ENCODE measurements at regions not wholly inside any gene's neighbourhood (a gene's known extent, or its start where the extent isn't known, plus 50 kb on each side); places are given as distances from the start of the nearest gene placed in this dataset.

DNA sequence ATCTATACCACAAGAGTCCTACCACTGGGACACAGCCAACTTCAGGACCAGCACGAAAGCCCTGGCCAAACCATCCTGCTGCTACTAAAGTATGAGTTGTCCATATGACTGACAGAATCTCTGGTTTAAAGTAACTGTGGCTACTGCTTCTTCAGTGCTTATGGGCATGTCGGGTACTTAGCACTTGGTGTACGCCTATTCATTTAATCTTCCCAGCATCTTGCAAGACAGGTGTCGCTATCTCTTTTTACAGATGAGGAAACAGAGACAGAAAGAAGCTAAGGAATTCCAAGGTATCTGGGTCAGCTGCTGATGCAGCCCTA lies 203.4 kb upstream of the ID2 start:
- Histone ChIP-seq H3K4ac (ENCODE audit: low read depth, low read length) (no peak overlapping the region), H4K91ac (ENCODE audit: insufficient read length, low read depth, low read length) (no peak overlapping the region), H3K23me2 (ENCODE audit: insufficient read length, low read depth, low read length, poor library complexity, severe bottlenecking) (no peaks in the 10 kb centered on the region), H2BK15ac (ENCODE audit: low read depth, low read length) (no peak overlapping the region), H3K4me2 (ENCODE audit: insufficient read depth, insufficient read length, low read length) (no peak overlapping the region), H4K20me1 (ENCODE audit: control insufficient read depth, insufficient read depth, insufficient read length) (no peaks in the 10 kb centered on the region), H3K79me2 (ENCODE audit: insufficient read depth, low read length) (no peaks in the 10 kb centered on the region), H3K18ac (ENCODE audit: insufficient read length, low read depth, low read length) (no peak overlapping the region), H3K14ac (ENCODE audit: insufficient read depth, low read length) (no peak overlapping the region), H3K4me1 (ENCODE audit: insufficient read depth, low read length) (no peaks in the 10 kb centered on the region), H3K27me3 (ENCODE audit: insufficient read depth, low read length) (no peaks in the 10 kb centered on the region), H3K79me1 (ENCODE audit: insufficient read depth, low read depth, low read length, poor library complexity, severe bottlenecking) (no peaks in the 10 kb centered on the region), H2BK20ac (ENCODE audit: low read depth, low read length, poor library complexity, severe bottlenecking) (no peak overlapping the region), H2AFZ (ENCODE audit: low read length) (no peak overlapping the region), H3K9me3 (ENCODE audit: control insufficient read depth, low read depth, low read length) (no peaks in the 10 kb centered on the region), H2BK12ac (ENCODE audit: insufficient read length, low read depth, low read length) (no peak overlapping the region), H3K56ac (ENCODE audit: insufficient read length, low read depth, low read length) (no peak overlapping the region), H2BK120ac (ENCODE audit: low read depth, low read length, poor library complexity, severe bottlenecking) (no peak overlapping the region), H2AK5ac (ENCODE audit: insufficient read length, low read length) (no peak overlapping the region), H3T11ph (ENCODE audit: low read length) (no peak overlapping the region), H3K9ac (ENCODE audit: extremely low read depth, insufficient read length, low read length) (no peak overlapping the region), H3K23ac (ENCODE audit: insufficient read length, low read depth, low read length) (no peak overlapping the region), H2BK5ac (ENCODE audit: insufficient read length, low read length) (no peak overlapping the region), H4K8ac (replicated peaks; ENCODE audit: insufficient read length, low read depth, low read length) (no peak overlapping the region), H4K5ac (ENCODE audit: insufficient read length, low read depth, low read length) (no peak overlapping the region), H3K27ac (ENCODE audit: insufficient read length, low read depth, low read length) (no peak overlapping the region)
- peaks cover 1% of the 10 kb centered on the region; the same call in 1 of the 2 replicates for H3K27me3 Mint-ChIP-seq (ENCODE audit: low read depth)
- no peaks in the 10 kb centered on the region for H3K36me3 Mint-ChIP-seq (ENCODE audit: insufficient read depth in 1 of 3, low read depth in 3 of 3)
- peaks cover 6 to 8% of the 10 kb centered on the region in 2 experiments; a peak in 3 of 4 replicates for H3K4me1 Mint-ChIP-seq
- H3K4me3 Mint-ChIP-seq, result no peak overlapping the region
- TF ChIP-seq, protein P1, sequence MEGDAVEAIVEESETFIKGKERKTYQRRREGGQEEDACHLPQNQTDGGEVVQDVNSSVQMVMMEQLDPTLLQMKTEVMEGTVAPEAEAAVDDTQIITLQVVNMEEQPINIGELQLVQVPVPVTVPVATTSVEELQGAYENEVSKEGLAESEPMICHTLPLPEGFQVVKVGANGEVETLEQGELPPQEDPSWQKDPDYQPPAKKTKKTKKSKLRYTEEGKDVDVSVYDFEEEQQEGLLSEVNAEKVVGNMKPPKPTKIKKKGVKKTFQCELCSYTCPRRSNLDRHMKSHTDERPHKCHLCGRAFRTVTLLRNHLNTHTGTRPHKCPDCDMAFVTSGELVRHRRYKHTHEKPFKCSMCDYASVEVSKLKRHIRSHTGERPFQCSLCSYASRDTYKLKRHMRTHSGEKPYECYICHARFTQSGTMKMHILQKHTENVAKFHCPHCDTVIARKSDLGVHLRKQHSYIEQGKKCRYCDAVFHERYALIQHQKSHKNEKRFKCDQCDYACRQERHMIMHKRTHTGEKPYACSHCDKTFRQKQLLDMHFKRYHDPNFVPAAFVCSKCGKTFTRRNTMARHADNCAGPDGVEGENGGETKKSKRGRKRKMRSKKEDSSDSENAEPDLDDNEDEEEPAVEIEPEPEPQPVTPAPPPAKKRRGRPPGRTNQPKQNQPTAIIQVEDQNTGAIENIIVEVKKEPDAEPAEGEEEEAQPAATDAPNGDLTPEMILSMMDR (conservative IDR thresholded peaks at IDR 0.05), result no peak
- WGBS (ENCODE audit: extremely low coverage, insufficient read length, low lambda C conversion rate), result no CpG with 5 or more reads among the region's 4 CpGs
- H3K9me3 Mint-ChIP-seq, result no peaks in the 10 kb centered on the region
- H3K27ac Mint-ChIP-seq, result no peak overlapping the region
- no peak for DNase-seq

Data from H9 (cell line).